ENCODE measurements at regions not wholly inside any gene's neighbourhood (a gene's known extent, or its start where the extent isn't known, plus 50 kb on each side); places are given as distances from the start of the nearest gene placed in this dataset.

- POLR2A ChIA-PET = no interaction called here
- no peak for DNase-seq (ENCODE audit: extremely low spot score)
- CTCF ChIA-PET = no interaction called here
- no peak for TF ChIP-seq TARDBP (IDR thresholded peaks at IDR 0.05)
- no peak for TF ChIP-seq ELF4 (IDR thresholded peaks at IDR 0.05)
- no peak for TF ChIP-seq HDGF (IDR thresholded peaks at IDR 0.05; ENCODE audit: borderline replicate concordance)
- no peak for TF ChIP-seq FOXK2 (IDR thresholded peaks at IDR 0.05)
- TF ChIP-seq FOXM1 (IDR thresholded peaks at IDR 0.05; ENCODE audit: borderline replicate concordance) = no peak
- TF ChIP-seq L3MBTL2 (conservative IDR thresholded peaks at IDR 0.05) = no peak
- TF ChIP-seq ZNF384 (IDR thresholded peaks at IDR 0.05) = no peak
- no peak for TF ChIP-seq SUZ12 (IDR thresholded peaks at IDR 0.05)
- TF ChIP-seq NFRKB (IDR thresholded peaks at IDR 0.05) = no peak
- no peak for TF ChIP-seq FOXA1 (IDR thresholded peaks at IDR 0.05)
These were observed 591.4 kb downstream of the ADCYAP1 start for GRCh38 chr18:1496096-1496495.

GRCh38 chr18:1498216-1498615 lies 593.5 kb downstream of the ADCYAP1 start:
- ChIA-PET CTCF (no interaction called here), POLR2A (no interaction called here)
- TF ChIP-seq FOXA1 (IDR thresholded peaks at IDR 0.05) = no peak
- TF ChIP-seq ZNF384 (IDR thresholded peaks at IDR 0.05) = no peak
- TF ChIP-seq L3MBTL2 (conservative IDR thresholded peaks at IDR 0.05) = no peak
- no peak for TF ChIP-seq LEF1 (IDR thresholded peaks at IDR 0.05; ENCODE audit: borderline replicate concordance)
- TF ChIP-seq FOXM1 (IDR thresholded peaks at IDR 0.05; ENCODE audit: borderline replicate concordance) = no peak
- no peak for TF ChIP-seq PKNOX1 (IDR thresholded peaks at IDR 0.05)
- no peak for TF ChIP-seq FOXK2 (IDR thresholded peaks at IDR 0.05)
- TF ChIP-seq ARNT (IDR thresholded peaks at IDR 0.05) = no peak
- TF ChIP-seq NFRKB (IDR thresholded peaks at IDR 0.05) = no peak
- no peak for TF ChIP-seq TARDBP (IDR thresholded peaks at IDR 0.05)
- TF ChIP-seq SP1 (IDR thresholded peaks at IDR 0.05) = no peak
- TF ChIP-seq ELF4 (IDR thresholded peaks at IDR 0.05) = no peak
- no peak for DNase-seq (ENCODE audit: extremely low spot score)

GRCh38 chr18:1499265-1499664 lies 594.6 kb downstream of the ADCYAP1 start:
- TF ChIP-seq CTBP1 (IDR thresholded peaks at IDR 0.05; ENCODE audit: borderline replicate concordance) (no peak), ZNF384 (IDR thresholded peaks at IDR 0.05) (no peak), FOXA1 (IDR thresholded peaks at IDR 0.05) (no peak), L3MBTL2 (conservative IDR thresholded peaks at IDR 0.05) (no peak), TARDBP (IDR thresholded peaks at IDR 0.05) (no peak), SUZ12 (IDR thresholded peaks at IDR 0.05) (no peak), ELF4 (IDR thresholded peaks at IDR 0.05) (no peak), HDGF (IDR thresholded peaks at IDR 0.05; ENCODE audit: borderline replicate concordance) (no peak), NFRKB (IDR thresholded peaks at IDR 0.05) (no peak), ARNT (IDR thresholded peaks at IDR 0.05) (no peak), BHLHE40 (IDR thresholded peaks at IDR 0.05; ENCODE audit: borderline replicate concordance) (no peak), FOXM1 (IDR thresholded peaks at IDR 0.05; ENCODE audit: borderline replicate concordance) (no peak), FOXK2 (IDR thresholded peaks at IDR 0.05) (no peak)
- no peak for DNase-seq (ENCODE audit: extremely low spot score)
- CTCF ChIA-PET = no interaction called here
- POLR2A ChIA-PET = no interaction called here

DNA sequence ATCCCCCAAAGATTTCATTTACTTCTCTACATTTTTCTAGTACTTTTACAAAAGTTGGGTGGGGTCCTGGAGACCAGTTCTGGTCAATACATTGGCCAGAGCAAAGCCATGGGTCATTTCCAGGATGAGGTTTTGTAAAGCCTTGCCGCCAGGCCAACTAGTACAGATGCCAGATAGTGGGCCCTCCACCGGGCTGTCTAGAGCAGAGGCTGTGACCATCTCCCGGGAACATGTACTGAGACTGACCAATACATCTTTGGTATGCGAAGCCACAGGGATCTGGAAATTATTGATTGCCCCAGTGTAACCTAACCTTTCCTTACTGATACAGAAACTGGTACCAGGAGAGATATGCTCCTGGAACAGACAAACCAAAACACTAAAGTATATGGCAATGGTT lies 599.2 kb downstream of the ADCYAP1 start:
- DNase-seq (ENCODE audit: extremely low spot score) = no peak
- no peak for TF ChIP-seq FOXM1 (IDR thresholded peaks at IDR 0.05; ENCODE audit: borderline replicate concordance)
- no peak for TF ChIP-seq BHLHE40 (IDR thresholded peaks at IDR 0.05; ENCODE audit: borderline replicate concordance)
- TF ChIP-seq L3MBTL2 (conservative IDR thresholded peaks at IDR 0.05) = no peak
- TF ChIP-seq NFRKB (IDR thresholded peaks at IDR 0.05) = no peak
- TF ChIP-seq SUZ12 (IDR thresholded peaks at IDR 0.05) = no peak
- no peak for TF ChIP-seq ARNT (IDR thresholded peaks at IDR 0.05)
- TF ChIP-seq CTBP1 (IDR thresholded peaks at IDR 0.05; ENCODE audit: borderline replicate concordance) = no peak
- no peak for TF ChIP-seq HDGF (IDR thresholded peaks at IDR 0.05; ENCODE audit: borderline replicate concordance)
- no peak for TF ChIP-seq SP1 (IDR thresholded peaks at IDR 0.05)
- TF ChIP-seq LEF1 (IDR thresholded peaks at IDR 0.05; ENCODE audit: borderline replicate concordance) = no peak
- TF ChIP-seq PKNOX1 (IDR thresholded peaks at IDR 0.05) = no peak
- TF ChIP-seq TARDBP (IDR thresholded peaks at IDR 0.05) = no peak
- CTCF ChIA-PET = no interaction called here
- POLR2A ChIA-PET = no interaction called here

- ChIA-PET POLR2A (no interaction called here), CTCF (no interaction called here)
- TF ChIP-seq HDGF (IDR thresholded peaks at IDR 0.05; ENCODE audit: borderline replicate concordance) (no peak), FOXK2 (IDR thresholded peaks at IDR 0.05) (no peak), ZNF384 (IDR thresholded peaks at IDR 0.05) (no peak), L3MBTL2 (conservative IDR thresholded peaks at IDR 0.05) (no peak), TARDBP (IDR thresholded peaks at IDR 0.05) (no peak), ARNT (IDR thresholded peaks at IDR 0.05) (no peak), PKNOX1 (IDR thresholded peaks at IDR 0.05) (no peak), FOXM1 (IDR thresholded peaks at IDR 0.05; ENCODE audit: borderline replicate concordance) (no peak), BHLHE40 (IDR thresholded peaks at IDR 0.05; ENCODE audit: borderline replicate concordance) (no peak), ELF4 (IDR thresholded peaks at IDR 0.05) (no peak), LEF1 (IDR thresholded peaks at IDR 0.05; ENCODE audit: borderline replicate concordance) (no peak), SUZ12 (IDR thresholded peaks at IDR 0.05) (no peak), SP1 (IDR thresholded peaks at IDR 0.05) (no peak), CTBP1 (IDR thresholded peaks at IDR 0.05; ENCODE audit: borderline replicate concordance) (no peak), NFRKB (IDR thresholded peaks at IDR 0.05) (no peak), FOXA1 (IDR thresholded peaks at IDR 0.05) (no peak)
- no peak for DNase-seq (ENCODE audit: extremely low spot score)
These were observed 601.2 kb downstream of the ADCYAP1 start for GRCh38 chr18:1505856-1506255.

- DNase-seq (ENCODE audit: extremely low spot score) = no peak
- ChIA-PET POLR2A (no interaction called here), CTCF (no interaction called here)
- no peak for TF ChIP-seq NFRKB (IDR thresholded peaks at IDR 0.05)
These were observed 606.0 kb downstream of the ADCYAP1 start for GRCh38 chr18:1510542-1511179.

Data from HEK293T (cell line).